Occipital lobe (tissue), 1 donor: ENCODE measurements at regions not wholly inside any gene's neighbourhood (a gene's known extent, or its start where the extent isn't known, plus 50 kb on each side); places are given as distances from the start of the nearest gene placed in this dataset.

Experiments
- DNase-seq: peaks from one replicate; lab custom pipeline; 2025; lab: John Stamatoyannopoulos, UW

DNA sequence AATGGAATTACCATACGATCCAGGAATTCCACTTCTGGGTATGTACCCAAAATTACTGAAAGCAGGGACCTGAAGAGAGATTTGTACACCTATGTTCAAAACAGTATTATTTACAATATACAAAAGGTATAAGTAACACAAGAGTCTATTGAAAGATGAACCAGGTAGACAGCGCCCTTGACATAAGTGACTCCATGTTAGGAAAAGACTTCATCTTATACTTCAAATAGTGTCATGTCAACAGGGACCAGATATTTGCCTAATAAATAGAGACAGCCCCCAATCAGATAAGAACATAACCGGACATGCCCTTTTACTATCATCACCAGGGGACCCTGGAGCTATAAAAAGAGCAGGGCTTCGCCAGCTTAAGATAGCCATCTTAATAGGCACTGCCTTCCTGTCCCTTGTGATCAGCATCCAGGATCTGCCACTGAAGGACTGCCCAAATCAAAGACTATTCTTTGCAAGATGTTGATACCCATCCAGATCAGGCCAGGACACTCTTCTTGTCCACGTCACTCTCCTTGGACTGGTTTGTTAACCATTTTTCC, 309.0 kb upstream of the SULF2 start:
- DNase-seq, result no peak

DNA sequence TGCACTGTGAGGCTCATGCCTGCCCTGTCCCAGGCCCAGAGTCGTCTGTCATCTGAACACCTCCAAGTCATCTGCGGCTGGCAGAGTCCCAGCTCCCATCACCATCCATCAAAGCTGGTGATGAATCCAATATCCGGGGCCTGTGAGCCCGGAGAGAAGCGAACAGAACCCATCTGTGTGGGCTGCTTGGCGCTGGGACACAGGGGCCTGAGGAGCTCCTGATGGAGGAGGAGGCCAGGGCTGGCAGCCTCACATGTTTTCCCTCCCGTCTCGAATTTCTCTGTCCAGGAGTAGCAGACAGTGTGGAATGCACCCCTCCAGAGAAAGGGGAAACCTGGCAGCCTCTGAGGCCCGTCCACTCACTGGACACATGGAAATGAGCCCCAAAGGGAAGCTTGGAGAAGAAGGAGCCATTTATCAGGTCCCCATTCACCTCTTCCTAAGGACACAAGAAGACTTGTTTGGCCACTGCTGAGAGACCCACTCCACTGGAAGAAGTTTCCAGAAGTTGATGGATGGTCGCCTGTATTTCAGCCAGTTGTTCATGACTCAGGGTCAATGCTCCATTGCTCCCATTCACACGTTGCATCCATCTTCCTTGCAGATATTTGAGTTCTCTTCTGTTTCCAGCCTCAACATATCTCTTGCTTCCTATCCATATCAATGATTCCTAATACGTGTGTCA, 307.5 kb upstream of the SULF2 start:
- no peak for DNase-seq

DNA sequence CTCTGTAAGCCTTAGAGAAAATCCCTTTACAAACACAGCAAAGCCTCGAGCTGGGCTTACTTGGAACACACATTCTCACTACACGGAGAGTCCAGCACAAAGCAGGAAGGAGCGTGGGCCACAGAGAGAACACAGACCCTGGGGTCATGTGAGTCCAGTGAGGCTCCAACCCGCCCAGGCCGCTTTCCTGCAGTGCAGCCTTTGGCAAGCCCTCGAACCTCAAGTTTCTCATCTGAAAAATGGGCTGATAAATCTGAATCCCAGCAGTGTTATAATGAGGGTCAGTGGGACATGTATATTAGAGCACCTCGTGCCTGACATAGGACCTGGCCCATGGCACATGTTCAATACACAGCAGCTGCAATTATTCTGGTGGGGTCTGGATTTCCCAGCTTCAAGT, 305.5 kb upstream of the SULF2 start:
- no peak for DNase-seq

DNA sequence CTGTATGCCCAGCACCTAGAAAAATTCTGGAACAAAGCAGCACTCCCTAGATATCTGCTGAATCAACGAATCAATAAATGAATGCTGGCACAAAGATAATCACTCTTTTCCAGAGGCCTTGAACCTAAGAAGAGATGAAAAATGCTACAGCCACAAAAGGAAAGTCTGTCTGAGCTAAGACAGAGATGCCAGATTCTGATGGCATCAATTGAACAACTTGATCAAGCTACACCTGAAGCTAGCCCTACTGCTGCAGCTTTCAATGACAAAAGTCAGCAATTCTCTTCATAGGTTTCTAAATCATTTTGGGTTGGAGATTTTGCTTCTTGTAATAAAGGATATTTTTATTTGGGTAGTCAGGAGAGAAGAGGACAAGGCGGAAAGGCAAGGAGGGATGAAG, 305.0 kb upstream of the SULF2 start:
- DNase-seq, result no peak

DNA sequence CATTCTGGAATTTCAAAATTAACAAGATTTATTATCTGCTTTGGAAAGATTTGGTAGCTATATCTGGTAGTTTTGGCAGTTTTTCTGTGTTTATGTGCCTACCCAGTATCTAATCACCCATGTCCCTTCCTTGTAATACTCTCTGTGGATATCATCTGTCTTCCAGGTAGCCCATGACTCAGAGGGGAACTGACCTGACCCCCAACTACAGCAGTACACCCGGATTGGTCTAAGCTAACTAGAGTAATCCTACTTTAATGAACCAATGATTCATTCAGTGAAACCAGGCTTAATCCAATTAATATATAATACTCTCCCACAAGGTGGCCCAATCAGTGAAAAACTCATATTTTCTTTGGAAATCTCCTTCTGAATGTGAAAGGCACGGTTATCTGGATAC, 295.3 kb upstream of the SULF2 start:
- DNase-seq, result no peak

DNA sequence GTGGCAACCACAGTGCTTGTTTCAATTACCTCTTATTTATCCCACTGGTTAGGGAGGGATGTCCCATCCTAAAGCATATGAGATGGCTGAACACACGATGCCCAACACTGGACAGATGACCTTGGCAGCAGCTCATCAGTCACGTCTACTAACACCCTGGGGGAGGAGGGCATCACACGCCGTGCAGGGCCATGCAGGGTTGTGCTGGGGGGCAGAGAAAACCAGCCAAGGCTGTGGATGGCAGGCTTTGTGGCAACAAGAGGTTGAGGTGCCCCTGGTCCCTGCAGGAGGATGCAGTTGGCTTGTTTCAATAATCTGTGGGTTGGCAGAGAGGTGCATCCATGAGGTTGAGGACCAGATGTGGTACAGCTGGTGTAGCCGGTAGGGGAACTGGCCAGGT, 293.7 kb upstream of the SULF2 start:
- no peak for DNase-seq

DNA sequence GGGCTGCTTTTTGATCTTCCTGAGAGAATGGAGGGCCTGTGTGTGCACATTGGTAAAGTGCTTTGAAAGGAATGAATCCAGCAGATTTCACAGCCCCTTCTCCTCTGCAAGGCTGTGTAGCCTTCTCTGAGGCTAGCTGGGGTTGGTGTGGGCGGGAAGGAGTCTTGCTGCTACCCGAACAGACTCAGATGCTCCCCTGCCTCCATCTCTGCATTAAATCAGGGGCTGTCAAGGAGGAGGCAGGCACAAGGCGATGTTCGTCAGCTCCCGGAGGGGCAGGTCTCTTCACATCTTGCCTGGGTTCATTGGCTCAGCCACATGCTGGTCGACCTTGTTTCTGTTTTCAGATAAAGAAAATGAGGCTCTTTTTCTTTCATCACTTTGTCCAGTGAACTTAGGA, 291.5 kb upstream of the SULF2 start:
- no peak for DNase-seq

DNA sequence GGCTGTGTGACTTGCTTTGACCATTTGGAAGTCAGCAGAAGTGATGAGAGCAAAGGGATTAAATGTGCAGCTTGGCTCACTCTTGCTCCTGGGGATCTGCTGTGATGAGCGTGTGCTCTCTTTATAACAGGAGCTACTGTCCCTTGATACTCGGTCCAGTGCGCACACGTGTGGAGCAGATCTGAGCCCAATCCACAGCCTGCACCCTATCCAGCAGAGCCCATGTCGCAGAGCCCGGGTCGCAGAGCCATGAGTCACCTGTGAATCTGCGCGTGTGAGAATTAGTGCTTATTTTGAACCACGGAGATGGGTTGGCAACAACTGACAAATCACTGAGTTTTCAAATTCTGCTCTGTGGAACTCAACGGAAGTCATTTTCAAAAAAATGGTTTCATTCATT, 291.0 kb upstream of the SULF2 start:
- DNase-seq, result no peak

DNA sequence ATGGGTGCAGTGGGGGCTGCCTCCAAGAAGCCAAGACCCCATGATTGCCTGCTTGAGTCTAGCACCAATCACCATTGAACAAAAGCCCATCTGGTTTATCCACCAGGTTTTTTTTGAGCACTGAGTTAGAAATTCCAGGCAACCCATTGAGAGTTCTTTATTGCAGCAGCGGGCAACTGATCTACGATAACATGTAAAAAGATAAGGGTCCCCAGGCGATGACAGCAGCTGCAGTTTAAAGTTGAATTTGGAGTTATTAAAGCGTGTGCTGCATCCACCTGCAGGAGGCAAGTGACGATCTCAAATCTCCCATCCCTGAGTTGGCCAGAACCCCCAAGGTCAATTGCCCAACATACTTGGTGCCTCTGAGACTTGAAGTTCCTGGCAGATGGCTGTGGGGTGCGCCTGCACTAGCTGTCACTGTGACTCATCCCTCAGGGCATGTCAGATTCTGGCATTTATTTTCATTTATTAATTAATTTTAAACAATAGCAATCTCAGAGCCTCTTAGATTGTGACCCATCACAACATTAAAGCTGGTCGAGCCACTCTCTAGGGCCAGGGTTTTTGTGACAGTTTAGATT, 290.4 kb upstream of the SULF2 start:
- no peak for DNase-seq

DNA sequence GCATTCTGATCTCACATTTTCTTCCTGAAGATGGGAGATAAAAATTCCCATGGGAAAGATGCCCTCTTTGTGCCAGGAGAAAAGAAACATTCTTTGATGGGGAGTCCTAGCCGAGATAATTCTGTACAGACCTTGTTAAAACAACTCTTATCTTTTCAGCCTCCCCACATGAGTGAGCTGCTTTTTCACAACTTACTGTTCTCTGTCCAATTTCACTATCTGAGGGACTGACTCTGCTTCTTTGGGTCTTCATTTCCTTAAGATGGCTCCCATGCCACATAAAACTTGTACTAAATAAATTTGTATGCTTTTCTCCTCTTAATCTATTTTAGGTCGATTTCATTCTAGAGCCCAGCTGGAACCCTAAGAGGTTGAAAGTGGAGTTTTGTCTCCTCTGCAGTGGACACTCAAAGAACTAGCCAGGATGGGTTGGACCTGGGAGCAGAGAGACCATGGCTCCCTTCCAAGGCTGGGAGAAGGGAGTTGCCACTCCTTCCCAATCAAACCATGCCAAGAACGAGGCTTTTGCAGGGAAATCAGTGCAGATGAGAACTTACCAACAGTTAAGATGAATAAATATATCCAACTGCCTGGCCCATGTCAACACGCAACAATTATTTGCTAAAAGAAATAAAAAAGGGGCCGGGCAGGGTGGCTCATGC, 285.8 kb upstream of the SULF2 start:
- DNase-seq, result no peak

DNA sequence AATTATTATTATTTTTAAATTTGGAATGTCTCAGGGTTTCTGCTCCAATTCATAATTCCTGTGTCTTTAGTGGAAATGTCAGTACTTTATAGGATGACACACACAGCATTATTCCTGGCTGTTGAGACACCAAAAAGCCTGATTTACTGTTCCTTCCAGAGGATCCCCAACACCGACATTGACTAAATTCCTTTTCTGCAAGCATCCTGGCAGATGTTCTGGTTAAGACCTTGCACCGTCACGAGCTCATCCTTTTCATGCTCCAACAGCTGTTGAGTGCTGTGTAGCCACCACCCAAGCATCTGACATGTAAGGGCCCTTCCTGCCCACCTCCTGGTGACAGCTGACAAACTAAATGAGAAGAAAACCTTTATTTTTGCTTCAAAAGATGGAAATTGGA, 284.3 kb upstream of the SULF2 start:
- no peak for DNase-seq

DNA sequence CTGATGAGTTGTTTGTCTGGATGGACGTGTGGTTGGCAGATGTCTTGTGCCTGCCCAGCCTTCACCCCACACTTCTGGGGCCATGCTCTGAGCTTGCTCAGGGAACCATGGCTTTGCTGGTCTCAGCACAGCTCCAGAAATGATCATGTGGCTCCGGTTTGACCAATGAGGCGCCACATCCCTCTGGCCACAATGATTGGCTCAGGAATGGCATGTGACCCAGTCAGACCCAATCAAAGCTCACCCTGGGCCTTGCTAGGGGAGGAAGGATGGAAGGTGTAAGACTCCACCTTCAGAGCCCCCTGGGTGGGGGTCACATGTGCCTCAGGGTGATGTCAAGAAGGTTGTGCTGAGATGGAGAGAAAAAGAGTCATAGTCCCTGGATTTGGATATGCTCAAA, 281.6 kb upstream of the SULF2 start:
- DNase-seq, result no peak

DNA sequence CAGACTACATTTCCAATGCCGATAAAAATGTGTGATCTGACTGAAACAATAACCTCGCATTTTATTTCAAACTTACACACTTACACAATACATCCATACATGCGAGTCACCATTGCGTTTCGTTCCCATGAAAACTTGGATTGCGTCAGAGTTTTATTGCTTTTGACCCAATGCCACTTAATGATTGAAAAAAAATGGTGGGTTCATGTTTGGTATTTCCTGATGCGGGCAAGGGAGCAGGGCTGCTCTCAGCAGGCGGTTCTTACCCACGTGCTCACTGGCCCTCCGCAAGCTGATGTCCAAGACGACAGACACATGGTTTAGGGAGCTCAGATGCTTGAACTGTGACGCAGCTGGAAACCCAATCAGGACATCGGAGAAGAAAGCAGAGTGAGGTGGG, 281.0 kb upstream of the SULF2 start:
- no peak for DNase-seq

DNA sequence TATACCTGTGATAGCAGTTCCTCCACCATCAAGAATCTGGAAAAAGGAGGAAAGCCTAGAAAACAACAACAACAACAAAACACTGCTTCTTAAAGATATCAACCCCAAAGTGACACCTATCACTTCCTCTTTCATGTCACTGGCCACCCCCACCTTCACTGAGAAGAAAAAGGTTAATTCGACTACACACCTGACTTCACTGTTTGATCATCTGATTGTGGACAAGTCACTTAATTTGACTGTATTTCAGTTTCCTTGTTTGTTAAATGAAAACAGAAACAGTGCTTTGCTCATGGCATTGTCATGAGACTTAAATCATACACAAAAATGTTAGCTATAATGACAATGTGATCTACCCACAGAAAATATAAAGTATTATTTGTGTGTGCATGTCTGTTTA, 280.6 kb upstream of the SULF2 start:
- no peak for DNase-seq

DNA sequence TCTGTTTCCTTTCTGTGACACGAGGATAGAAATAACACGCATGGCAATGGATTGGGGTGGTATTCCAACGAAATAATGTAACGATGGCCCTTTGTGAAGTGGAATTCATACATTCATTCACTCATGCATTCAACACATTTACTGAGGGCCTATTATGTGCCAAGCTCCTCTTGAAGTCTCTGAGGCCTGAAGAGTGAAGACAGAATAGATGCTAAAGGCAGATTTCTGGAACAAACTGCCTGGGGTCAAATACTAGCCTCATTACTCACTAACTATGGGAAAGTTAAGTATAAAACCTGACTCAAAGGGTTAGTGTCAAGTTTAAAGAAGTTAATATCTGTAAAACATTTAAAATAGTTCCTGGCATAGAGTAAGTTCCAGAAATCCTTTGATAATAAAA, 279.6 kb upstream of the SULF2 start:
- no peak for DNase-seq

DNA sequence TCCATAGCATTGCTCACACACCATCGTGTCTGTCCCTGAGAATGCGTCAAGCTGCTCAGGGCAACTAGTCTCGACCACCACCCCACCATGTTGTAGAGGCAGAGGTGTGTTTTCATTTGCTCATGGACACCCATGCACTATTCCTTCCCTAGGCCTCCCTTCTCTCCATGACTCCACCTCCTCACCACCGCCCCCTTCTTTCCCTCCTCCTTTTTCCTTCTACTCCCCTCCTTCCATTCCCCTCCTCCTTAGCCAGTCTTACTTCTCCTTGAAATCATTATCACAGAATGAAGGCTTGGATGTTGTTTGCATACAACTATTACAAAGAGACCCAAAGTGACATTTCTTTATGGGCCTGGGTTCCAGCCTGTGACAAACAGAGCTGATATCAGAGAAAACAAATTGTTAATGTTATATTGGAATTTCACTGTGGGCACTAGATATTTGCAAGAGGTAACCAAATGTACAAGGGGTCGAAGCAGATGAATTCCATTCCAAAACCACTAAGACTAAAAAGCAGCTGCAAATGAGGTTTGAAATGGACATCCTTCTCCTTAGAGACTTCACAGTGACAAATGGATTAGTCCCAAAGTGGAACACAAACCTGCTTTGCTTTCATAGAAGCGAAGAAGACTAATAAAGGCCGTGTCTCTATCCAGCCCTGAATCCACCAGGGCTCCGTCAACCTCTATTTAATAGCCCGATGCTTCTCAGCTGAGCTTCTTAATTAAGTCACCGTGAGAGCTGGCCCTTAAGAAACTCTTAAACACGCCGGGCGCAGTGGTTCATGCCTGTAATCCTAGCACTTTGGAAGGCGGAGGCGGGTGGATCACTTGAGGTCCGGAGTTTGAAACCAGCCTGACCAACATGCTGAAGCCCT, 275.8 kb upstream of the SULF2 start:
- no peak for DNase-seq

DNA sequence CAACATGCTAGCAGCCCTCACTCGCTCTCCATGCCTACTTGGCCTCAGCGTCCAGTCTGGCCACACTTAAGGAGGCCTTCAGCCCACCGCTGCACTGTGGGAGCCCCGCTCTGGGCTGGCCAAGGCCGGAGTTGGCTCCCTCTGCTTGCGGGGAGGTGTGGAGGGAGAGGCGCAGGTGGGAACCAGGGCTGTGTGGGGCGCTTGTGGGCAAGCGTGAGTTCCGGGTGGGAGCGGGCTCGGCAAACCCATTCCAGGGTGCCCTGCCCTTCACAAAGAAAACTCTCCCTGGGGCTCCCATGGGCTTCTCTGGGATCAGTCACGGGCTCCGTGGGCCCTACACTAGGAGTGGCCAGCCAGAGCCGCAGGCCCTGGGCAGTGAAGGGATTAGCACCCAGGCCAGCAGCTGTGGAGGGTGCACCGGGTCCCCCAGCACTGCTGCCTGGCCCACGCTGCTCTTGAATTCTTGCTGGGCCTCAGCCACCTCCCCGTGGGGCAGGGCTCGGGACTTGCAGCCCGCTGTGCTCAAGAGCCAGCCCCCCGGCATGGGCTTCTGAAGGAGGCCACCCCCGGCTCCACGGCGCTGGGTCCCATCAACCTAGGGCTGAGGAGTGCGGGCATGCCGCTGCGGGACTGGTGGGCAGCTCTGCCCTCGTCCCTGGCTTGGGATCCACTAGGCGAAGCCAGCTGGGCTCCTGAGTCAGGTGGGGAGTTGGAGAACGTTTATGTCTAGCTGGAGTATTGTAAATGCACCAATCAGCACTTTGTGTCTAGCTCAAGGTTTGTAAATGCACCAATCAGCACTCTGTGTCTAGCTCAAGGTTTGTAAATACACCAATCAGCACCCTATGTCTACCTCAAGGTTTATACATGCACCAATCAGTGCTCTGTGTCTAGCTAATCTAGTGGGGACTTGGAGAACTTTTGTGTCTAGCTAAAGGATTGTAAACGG, 273.6 kb upstream of the SULF2 start:
- no peak for DNase-seq

DNA sequence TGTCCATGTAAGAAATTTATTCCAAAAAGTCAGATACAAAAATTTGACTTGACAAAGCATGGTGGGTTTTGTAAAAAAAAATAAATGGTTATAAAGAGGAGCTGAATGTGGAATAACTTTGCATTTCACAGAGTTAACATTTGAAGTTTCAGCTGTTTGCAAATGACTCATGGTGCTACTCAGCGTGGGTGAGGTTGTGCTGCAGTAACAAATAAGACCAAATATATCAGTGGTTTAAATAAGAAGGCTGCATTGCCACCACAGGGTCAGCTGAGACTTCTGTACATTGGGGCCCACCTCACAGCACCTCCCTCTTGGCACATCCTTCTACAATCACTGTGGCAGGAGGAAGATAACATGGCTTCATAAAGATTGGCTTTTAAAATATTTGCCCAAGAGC, 272.5 kb upstream of the SULF2 start:
- no peak for DNase-seq

DNA sequence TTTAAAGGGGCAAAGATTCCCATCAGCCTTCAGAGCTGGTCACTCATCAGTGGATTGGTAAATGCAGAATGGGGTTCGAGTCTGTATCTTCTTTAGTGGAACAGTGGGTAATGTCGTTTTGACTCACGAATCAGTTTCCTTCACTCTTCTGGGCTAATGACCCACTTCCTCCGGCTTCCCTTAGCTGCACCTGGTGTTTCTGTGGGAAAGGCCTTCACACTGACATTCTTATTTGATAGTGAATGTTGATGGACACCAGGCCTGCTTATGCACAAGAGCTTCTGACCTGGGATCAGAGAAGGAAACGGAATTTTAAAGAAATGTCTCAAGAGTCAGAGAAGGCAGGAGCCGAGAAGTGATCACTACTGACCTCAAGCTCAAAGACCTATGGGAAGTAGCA, 272.0 kb upstream of the SULF2 start:
- no peak for DNase-seq

DNA sequence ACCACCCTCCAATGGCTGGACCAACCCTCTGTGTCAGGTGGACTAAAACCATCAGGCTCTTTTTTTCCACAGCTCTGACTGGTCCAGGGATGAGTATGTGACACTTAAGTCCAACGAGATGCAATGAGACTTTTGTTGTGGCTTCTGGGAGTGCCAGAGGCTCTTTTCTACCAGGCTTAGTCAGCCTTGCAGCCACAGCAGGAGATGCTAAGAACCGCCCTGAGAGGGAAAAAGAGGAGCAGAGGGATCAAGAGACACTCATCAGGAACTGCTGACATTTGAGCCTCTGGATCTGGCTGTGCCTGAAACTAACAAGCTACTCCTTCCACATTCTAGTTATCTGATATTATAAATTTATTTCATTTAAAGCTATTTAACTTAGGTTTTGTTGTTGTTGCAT, 270.9 kb upstream of the SULF2 start:
- no peak for DNase-seq

DNA sequence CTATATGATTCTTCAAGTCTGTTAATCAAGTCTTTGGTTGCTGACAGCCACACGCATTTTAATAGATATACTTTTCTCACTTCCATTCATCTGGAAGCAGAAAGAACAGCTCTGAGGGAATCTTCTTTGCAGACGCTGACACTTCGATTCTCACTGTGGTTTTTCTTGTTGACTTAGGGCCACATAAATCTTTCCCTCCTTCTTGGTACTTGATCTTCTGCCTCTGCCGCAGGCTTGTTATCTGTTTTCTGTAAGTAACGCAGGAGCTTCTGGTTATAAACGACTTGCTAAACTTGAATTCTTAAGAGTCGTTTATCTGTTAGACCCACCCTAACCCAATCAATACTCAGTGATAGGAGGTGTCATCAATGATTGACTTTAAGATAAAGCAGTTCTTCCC, 268.8 kb upstream of the SULF2 start:
- no peak for DNase-seq
